ENCODE measurements at regions not wholly inside any gene's neighbourhood (a gene's known extent, or its start where the extent isn't known, plus 50 kb on each side); places are given as distances from the start of the nearest gene placed in this dataset.

- intact Hi-C loops (cut with DNase I), result no loop called here
Observed at GRCh38 chr2:154588838-154589237, 109.7 kb upstream of the KCNJ3 start.

GRCh38 chr2:154589514-154589913 is 109.0 kb upstream of the KCNJ3 start:
- DNase-seq (ENCODE audit: low spot score), result no peak
- TF ChIP-seq CTCF (IDR thresholded peaks at IDR 0.05) (no peak), POLR2AphosphoS5 (IDR thresholded peaks at IDR 0.05) (no peak), POLR2A (IDR thresholded peaks at IDR 0.05) (no peak)
- Histone ChIP-seq H3K36me3 (no peaks in the 10 kb centered on the region), H3K27me3 (replicated peaks; ENCODE audit: insufficient read depth) (no peaks in the 10 kb centered on the region), H3K27ac (no peak overlapping the region), H3K9me3 (no peaks in the 10 kb centered on the region), H3K4me1 (replicated peaks) (no peaks in the 10 kb centered on the region), H3K4me3 (no peak overlapping the region)
- intact Hi-C loops (cut with DNase I), result no loop called here

More at GRCh38 chr2:154588838-154589237, 109.7 kb upstream of the KCNJ3 start:
- Histone ChIP-seq H3K9me3 (no peaks in the 10 kb centered on the region), H3K36me3 (no peaks in the 10 kb centered on the region), H3K4me1 (replicated peaks) (no peaks in the 10 kb centered on the region), H3K4me3 (no peak overlapping the region), H3K27ac (no peak overlapping the region), H3K27me3 (replicated peaks; ENCODE audit: insufficient read depth) (no peaks in the 10 kb centered on the region)
- no peak for DNase-seq (ENCODE audit: low spot score)
- 68% methylated on average over 1 of the region's 1 CpG for WGBS
- TF ChIP-seq CTCF (IDR thresholded peaks at IDR 0.05), result no peak
- TF ChIP-seq POLR2AphosphoS5 (IDR thresholded peaks at IDR 0.05), result no peak
- no peak for TF ChIP-seq POLR2A (IDR thresholded peaks at IDR 0.05)

GRCh38 chr2:154591294-154591820 is 107.1 kb upstream of the KCNJ3 start:
- DNase-seq (ENCODE audit: low spot score), result no peak
- no peaks in the 10 kb centered on the region for H3K4me1 ChIP-seq (replicated peaks)
- intact Hi-C loops (cut with DNase I), result no loop called here
- H3K9me3 ChIP-seq, result no peaks in the 10 kb centered on the region
- TF ChIP-seq POLR2AphosphoS5 (IDR thresholded peaks at IDR 0.05) (no peak), CTCF (IDR thresholded peaks at IDR 0.05) (no peak)
- 68% methylated on average over 2 of the region's 2 CpGs for WGBS
- H3K27me3 ChIP-seq (replicated peaks; ENCODE audit: insufficient read depth), result no peaks in the 10 kb centered on the region
- no peak overlapping the region for H3K4me3 ChIP-seq
- no peak overlapping the region for H3K27ac ChIP-seq
- no peaks in the 10 kb centered on the region for H3K36me3 ChIP-seq

GRCh38 chr2:154599189-154599588 is 99.3 kb upstream of the KCNJ3 start:
- no peak for DNase-seq (ENCODE audit: low spot score)
- intact Hi-C loops (cut with DNase I), result no loop called here
- WGBS, result 91% methylated on average over 3 of the region's 3 CpGs

More at GRCh38 chr2:154599189-154599588, 99.3 kb upstream of the KCNJ3 start:
- H3K9me3 ChIP-seq, result no peaks in the 10 kb centered on the region
- H3K27ac ChIP-seq, result no peak overlapping the region
- H3K36me3 ChIP-seq, result no peaks in the 10 kb centered on the region
- H3K4me1 ChIP-seq (replicated peaks), result no peaks in the 10 kb centered on the region
- no peak overlapping the region for H3K4me3 ChIP-seq
- no peak for TF ChIP-seq CTCF (IDR thresholded peaks at IDR 0.05)
- no peak for TF ChIP-seq POLR2AphosphoS5 (IDR thresholded peaks at IDR 0.05)
- no peak for TF ChIP-seq POLR2A (IDR thresholded peaks at IDR 0.05)
- no peaks in the 10 kb centered on the region for H3K27me3 ChIP-seq (replicated peaks; ENCODE audit: insufficient read depth)
